ENCODE measurements at regions not wholly inside any gene's neighbourhood (a gene's known extent, or its start where the extent isn't known, plus 50 kb on each side); places are given as distances from the start of the nearest gene placed in this dataset.
A peak's percentile ranks its signal among the peaks of the same experiment; 100 is the strongest.
"Not testable (repeated sequence)": the region's sequence is repeated elsewhere in the genome, so short reads cannot be mapped to it uniquely, and the experiment has no call there.

- DNase-seq: peak; percentile 19
Observed at GRCh38 chr14:88929656-88930436, 105.4 kb downstream of the TTC8 start.

DNA sequence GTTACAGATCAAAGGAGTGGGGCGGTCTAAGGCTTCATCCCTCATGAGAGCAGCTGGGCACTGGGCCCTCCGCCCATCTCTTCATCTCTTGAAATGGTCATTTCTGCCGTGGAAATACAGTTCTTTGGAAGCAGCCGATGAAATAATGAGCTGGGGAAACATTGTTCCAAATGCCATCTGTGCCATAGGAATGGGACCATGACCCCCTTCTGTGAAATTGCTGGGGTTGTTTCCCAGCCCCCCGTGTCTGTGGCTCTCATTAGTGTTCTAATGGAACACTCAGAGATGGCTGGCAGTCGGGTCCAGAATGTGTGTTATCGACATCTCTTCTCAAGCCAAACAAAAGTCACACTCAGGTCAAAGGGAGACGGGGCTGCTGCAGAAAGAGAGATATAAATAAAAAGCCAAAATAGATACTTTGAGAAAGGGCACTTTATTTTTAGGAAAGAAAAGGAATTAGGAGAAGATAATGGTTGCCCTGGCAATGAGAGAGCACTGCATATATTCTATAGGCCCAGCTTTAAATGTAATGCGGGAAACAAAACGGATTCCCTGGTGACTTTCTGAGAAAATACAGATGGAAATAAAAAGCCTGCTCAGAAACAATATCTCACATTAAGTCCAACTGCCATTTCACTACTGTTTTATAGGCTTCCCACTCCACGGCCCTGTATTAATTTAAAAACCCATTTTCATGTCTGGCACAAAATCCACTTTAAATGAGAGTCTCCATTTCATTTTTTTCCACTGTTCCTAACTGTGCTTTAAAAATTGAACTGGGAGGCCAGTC, 107.1 kb downstream of the TTC8 start:
- no peak for DNase-seq

GRCh38 chr14:88933191-88933590, 108.7 kb downstream of the TTC8 start:
- no peak for DNase-seq

GRCh38 chr14:88934351-88934806, 109.9 kb downstream of the TTC8 start:
- DNase-seq: no peak

DNA sequence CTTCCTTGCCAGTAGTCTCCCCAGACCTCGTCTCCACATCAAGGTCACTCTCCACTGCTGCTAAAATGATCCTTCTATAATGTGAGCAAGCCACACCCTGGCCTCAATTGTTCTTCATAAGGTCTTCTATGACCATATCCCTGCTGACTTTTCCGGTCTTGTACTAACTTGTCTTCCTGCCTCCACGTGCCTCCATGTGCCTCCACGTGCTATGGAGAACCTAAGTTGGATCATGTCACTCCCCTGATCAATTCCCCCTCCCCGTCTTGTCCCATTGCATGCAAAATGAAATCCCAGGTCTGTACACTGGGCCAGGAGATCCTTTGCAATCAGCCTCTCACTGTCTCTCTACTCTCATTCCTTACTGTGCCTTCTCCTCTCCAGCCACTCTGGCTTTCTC, 110.6 kb downstream of the TTC8 start:
- DNase-seq: no peak

DNA sequence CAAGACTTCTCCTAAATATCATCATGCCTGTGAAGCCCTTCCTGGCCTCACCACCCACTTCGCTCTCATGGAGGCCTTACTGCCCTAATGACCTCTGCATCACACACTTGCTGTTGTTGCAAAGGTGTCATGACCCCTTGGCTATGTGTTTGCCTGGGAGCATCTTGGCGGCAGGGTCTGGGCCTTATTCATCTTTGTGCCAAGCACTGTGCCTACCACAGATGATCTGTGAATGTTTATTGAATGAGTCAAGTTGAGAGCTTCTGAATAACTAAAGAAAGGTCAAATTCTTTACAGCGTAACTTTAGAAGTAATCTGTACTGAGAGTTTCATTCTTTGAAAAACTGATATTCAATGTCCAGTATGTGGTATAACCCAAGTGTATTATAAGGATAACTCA, 113.3 kb downstream of the TTC8 start:
- DNase-seq: no peak

GRCh38 chr14:88940671-88941070, 116.2 kb downstream of the TTC8 start:
- no peak for DNase-seq

GRCh38 chr14:88941414-88941813, 117.0 kb downstream of the TTC8 start:
- DNase-seq: no peak

DNA sequence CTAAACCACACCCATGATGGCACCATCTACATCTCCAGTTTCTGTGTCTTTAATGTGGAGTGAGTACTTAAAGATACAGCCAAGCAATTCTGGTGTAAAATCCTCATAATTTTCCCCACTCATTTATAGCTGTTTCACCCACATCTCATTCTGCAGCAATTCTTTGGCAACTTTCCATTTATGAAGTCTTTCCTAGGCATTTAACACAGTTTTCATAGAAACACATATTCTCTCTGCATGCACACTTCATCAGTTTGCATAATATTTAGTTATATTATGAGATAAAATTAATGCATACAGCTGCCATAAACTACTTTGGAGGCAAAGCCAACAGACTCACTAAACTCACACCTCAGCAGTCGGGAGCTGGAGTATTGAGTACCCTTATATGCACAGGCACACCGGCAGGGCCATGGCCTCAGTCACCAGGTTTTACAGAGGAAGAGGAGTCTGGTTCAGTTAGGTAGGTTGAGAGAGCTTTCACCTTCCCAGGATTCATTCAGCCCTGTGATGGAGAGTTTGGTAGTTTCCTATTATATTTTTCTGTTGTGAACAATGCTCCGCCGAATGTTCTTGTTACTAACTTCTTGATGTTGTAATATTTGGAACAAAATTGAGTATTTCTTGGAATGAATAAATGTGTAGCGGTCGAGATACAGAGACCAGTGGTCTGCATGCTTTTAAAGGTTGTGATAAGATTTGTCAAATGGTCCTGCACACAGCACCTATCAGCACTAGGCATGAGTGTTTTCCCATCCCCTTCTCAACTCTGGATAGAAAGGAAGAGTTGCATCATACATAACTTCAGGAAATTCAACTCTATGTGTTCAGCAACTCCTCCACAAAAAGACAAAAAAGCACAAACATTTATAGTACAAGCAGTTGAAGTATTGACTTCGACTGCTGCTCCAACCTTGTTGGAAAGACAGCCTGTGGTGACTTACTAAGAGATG, 123.5 kb downstream of the TTC8 start:
- no peak for DNase-seq

DNA sequence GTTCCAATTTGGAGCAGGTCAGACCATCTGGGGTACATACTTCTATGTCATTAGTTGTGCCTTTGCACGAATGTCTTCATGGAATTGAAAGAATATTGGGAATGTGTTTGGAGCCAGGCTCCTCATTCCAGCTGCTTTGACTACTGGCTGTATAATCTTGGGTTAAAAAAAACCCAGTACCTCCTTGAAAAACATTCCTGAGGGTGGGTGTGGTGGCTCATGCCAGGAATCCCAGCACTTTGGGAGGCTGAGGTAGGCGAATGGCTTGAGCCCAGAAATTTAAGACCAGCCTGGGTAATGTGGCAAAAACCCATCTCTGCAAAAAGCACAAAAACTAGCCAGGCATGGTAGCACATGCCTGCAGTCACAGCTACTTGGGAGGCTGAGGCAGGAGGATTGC, 125.6 kb downstream of the TTC8 start:
- no peak for DNase-seq

DNA sequence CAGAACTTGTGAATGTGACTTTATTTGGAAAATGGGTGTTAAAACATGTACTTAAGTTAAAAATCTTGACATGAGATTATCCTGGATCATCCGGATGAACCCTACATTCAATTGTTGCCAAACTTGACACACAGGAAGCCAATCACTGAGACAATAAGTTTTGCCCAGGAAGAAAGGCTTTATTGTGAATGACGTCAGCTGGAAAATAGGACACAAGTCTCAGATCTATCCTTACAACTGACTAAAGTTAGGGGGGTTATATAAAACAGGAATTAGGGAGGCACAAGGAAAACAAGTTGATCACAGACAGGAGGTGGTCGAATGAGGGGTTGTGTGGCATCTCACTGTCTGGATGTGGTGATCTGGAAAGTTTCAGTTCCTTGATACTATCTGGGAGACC, 126.9 kb downstream of the TTC8 start:
- DNase-seq: no peak

GRCh38 chr14:88952901-88953300, 128.4 kb downstream of the TTC8 start:
- DNase-seq: no peak

- DNase-seq: no peak
Observed at GRCh38 chr14:88955455-88955854, 131.0 kb downstream of the TTC8 start.

DNA sequence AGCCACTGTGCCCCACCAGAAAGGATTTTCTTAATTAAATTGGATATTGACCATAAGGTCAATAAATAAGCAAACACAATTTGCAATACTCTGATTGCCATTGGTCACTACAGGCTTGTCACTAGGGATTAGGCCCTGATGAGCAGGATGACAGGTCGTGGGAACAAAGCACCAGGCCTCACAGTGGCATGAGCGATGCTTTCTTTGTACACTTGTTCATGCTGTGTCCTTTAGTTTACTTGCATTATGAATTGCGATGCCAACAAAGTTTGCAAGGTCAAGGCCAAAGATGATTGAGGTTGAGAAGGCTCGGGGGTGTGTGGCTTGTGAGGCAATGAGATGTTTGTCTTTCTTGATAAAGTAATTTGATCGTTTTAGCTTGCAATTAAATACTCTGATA, 136.0 kb downstream of the TTC8 start:
- DNase-seq: no peak

DNA sequence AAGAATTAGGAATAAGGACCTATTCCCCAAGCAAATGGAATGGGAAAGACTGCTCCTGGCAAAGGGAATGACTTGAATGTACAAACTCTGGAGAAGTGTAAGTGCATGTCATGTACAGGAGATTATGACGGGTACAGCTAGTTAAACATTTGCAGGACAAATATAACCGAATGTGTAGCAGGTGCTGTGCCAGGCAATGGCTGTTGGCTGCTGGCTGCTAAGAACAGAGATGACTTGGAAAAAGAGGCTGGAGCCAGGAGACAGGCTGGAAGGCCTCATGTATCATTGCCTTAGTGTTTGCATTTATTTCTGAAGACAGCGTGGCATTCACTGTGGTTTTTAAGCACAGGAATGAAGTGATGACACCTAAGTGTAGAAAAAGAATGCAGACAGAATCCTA, 136.8 kb downstream of the TTC8 start:
- no peak for DNase-seq

GRCh38 chr14:88962356-88962755, 137.9 kb downstream of the TTC8 start:
- no peak for DNase-seq

- DNase-seq: no peak
Observed at GRCh38 chr14:88967299-88967698, 142.8 kb downstream of the TTC8 start.

- DNase-seq: no peak
Observed at GRCh38 chr14:88975043-88975830, 150.8 kb downstream of the TTC8 start.

- DNase-seq: no peak
Observed at GRCh38 chr14:88975926-88976325, 151.5 kb downstream of the TTC8 start.

GRCh38 chr14:88980907-88981306, 156.5 kb downstream of the TTC8 start:
- DNase-seq: not testable (repeated sequence)

- DNase-seq: no peak
Observed at GRCh38 chr14:88981948-88982347, 157.5 kb downstream of the TTC8 start.

- peak; percentile 14 for DNase-seq
Observed at GRCh38 chr14:88983755-88984154, 159.3 kb downstream of the TTC8 start.
